Astrocyte (in vitro differentiated cells and primary cell): ENCODE measurements at regions not wholly inside any gene's neighbourhood (a gene's known extent, or its start where the extent isn't known, plus 50 kb on each side); places are given as distances from the start of the nearest gene placed in this dataset.

ENCODE experiments used
- DNase-seq: peaks from one replicate; pipeline ENCODE4 v3.0.0-alpha.2; 2010; ENCODE audit warnings: low read depth
- FAIRE-seq: peaks from 2 replicates; lab custom pipeline; 2011; peaks lifted over from hg19 to GRCh38; lab: Jason Lieb, UNC
- H2AFZ ChIP-seq: 2 replicates; pipeline ENCODE4 v1.6.0; 2012; ENCODE audit warnings: low read depth, low read length, inconsistent platforms
- H3K27ac ChIP-seq: 2 replicates; pipeline ENCODE4 v1.5.1; 2011; ENCODE audit warnings: low read depth, low read length, inconsistent platforms
- H3K27me3 ChIP-seq: 2 replicates; pipeline ENCODE4 v1.6.0; 2011; ENCODE audit warnings: low read length, inconsistent platforms; ENCODE audit not compliant: insufficient read depth
- H3K36me3 ChIP-seq: 2 replicates; pipeline ENCODE4 v1.5.1; 2011; ENCODE audit warnings: low read length, inconsistent platforms; ENCODE audit not compliant: insufficient read depth
- H3K4me1 ChIP-seq: 2 replicates; pipeline ENCODE4 v1.5.1; 2011; ENCODE audit warnings: low read length, inconsistent platforms; ENCODE audit not compliant: insufficient read depth
- H3K4me2 ChIP-seq: 2 replicates; pipeline ENCODE4 v1.6.0; 2012; ENCODE audit warnings: low read length, inconsistent platforms
- H3K4me3 ChIP-seq: 2 replicates; pipeline ENCODE4 v1.5.1; 2011; ENCODE audit warnings: low read depth, mild to moderate bottlenecking, low read length, inconsistent platforms; ENCODE audit not compliant: insufficient read depth
- H3K79me2 ChIP-seq: 2 replicates; pipeline ENCODE4 v1.6.0; 2012; ENCODE audit warnings: mild to moderate bottlenecking, low read length, inconsistent platforms; ENCODE audit not compliant: insufficient read depth
- H3K9ac ChIP-seq: 2 replicates; pipeline ENCODE4 v1.6.0; 2012; ENCODE audit warnings: mild to moderate bottlenecking, low read length, inconsistent platforms
- H3K9me3 ChIP-seq: 2 replicates; pipeline ENCODE4 v1.5.1; 2012; ENCODE audit warnings: low read depth, mild to moderate bottlenecking, low read length, inconsistent platforms; ENCODE audit not compliant: insufficient read depth
- H4K20me1 ChIP-seq: 2 replicates; pipeline ENCODE4 v1.6.0; 2012; ENCODE audit warnings: low read length, inconsistent platforms; ENCODE audit not compliant: insufficient read depth
- H3K27ac Mint-ChIP-seq: one replicate; pipeline ENCODE4 v1.8.0; 2021; ENCODE audit warnings: mild to moderate bottlenecking, mixed read lengths; ENCODE audit not compliant: unreplicated experiment
- H3K27me3 Mint-ChIP-seq: one replicate; pipeline ENCODE4 v1.8.0; 2021; ENCODE audit warnings: low read depth, mixed read lengths; ENCODE audit not compliant: unreplicated experiment
- H3K36me3 Mint-ChIP-seq: one replicate; pipeline ENCODE4 v1.8.0; 2021; ENCODE audit warnings: low read depth, mixed read lengths; ENCODE audit not compliant: unreplicated experiment
- H3K4me1 Mint-ChIP-seq: one replicate; pipeline ENCODE4 v1.8.0; 2021; ENCODE audit warnings: low read depth, mixed read lengths; ENCODE audit not compliant: unreplicated experiment
- H3K4me3 Mint-ChIP-seq: one replicate; pipeline ENCODE4 v1.8.0; 2021; ENCODE audit warnings: mild to moderate bottlenecking, moderate library complexity, mixed read lengths; ENCODE audit not compliant: unreplicated experiment
- H3K9me3 Mint-ChIP-seq: one replicate; pipeline ENCODE4 v1.8.0; 2021; ENCODE audit warnings: mild to moderate bottlenecking, mixed read lengths; ENCODE audit not compliant: unreplicated experiment
- CTCF ChIP-seq: IDR thresholded peaks from 2 replicates; pipeline ENCODE4 v1.5.1; 2011; ENCODE audit warnings: low read depth, mild to moderate bottlenecking, inconsistent platforms, low read length, moderate library complexity; ENCODE audit not compliant: insufficient read depth
- EZH2 ChIP-seq: IDR thresholded peaks from 2 replicates; pipeline ENCODE4 v1.6.1; 2012; ENCODE audit warnings: mild to moderate bottlenecking, low read length, inconsistent platforms; ENCODE audit not compliant: insufficient read depth

GRCh38 chr7:123338688-123339087 is 138.9 kb upstream of the SLC13A1 start:
- H3K27me3 ChIP-seq: no peaks in the 10 kb centered on the region
- Mint-ChIP-seq H3K4me1 (peaks cover 4% of the 10 kb centered on the region), H3K27ac (no peak overlapping the region), H3K27me3 (no peaks in the 10 kb centered on the region), H3K36me3 (no peaks in the 10 kb centered on the region), H3K4me3 (no peak overlapping the region), H3K9me3 (peaks cover 3% of the 10 kb centered on the region)
- no peaks in the 10 kb centered on the region for H3K4me1 ChIP-seq
- H4K20me1 ChIP-seq: no peaks in the 10 kb centered on the region
- H3K27ac ChIP-seq: no peak overlapping the region
- H3K9ac ChIP-seq: no peak overlapping the region
- no peak overlapping the region for H3K4me3 ChIP-seq
- no peak overlapping the region for H3K4me2 ChIP-seq
- no peaks in the 10 kb centered on the region for H3K79me2 ChIP-seq
- TF ChIP-seq EZH2 (no peak), CTCF (no peak)
- H3K36me3 ChIP-seq: no peaks in the 10 kb centered on the region
- H2AFZ ChIP-seq: no peak overlapping the region
- H3K9me3 ChIP-seq: no peaks in the 10 kb centered on the region
- DNase-seq: no peak
- no peak for FAIRE-seq

GRCh38 chr7:123329988-123330643 is 130.3 kb upstream of the SLC13A1 start:
- H3K36me3 Mint-ChIP-seq: no peaks in the 10 kb centered on the region
- Histone ChIP-seq H3K9me3 (no peaks in the 10 kb centered on the region), H3K27ac (no peak overlapping the region), H3K79me2 (no peaks in the 10 kb centered on the region), H3K4me1 (no peaks in the 10 kb centered on the region), H4K20me1 (no peaks in the 10 kb centered on the region), H3K27me3 (no peaks in the 10 kb centered on the region), H3K36me3 (no peaks in the 10 kb centered on the region), H3K4me3 (no peak overlapping the region), H3K9ac (no peak overlapping the region), H3K4me2 (no peak overlapping the region), H2AFZ (no peak overlapping the region)
- FAIRE-seq (no peak), DNase-seq (no peak)
- TF ChIP-seq EZH2 (no peak), CTCF (no peak)
- no peaks in the 10 kb centered on the region for H3K9me3 Mint-ChIP-seq
- H3K4me1 Mint-ChIP-seq: peaks cover 1% of the 10 kb centered on the region
- no peaks in the 10 kb centered on the region for H3K27me3 Mint-ChIP-seq
- H3K27ac Mint-ChIP-seq: peak overlapping the region; percentile 49
- no peak overlapping the region for H3K4me3 Mint-ChIP-seq

GRCh38 chr7:123327661-123328060 is 127.9 kb upstream of the SLC13A1 start:
- no peaks in the 10 kb centered on the region for H3K79me2 ChIP-seq
- H3K4me3 ChIP-seq: no peak overlapping the region
- H3K27ac ChIP-seq: no peak overlapping the region
- no peak overlapping the region for H3K4me2 ChIP-seq
- Mint-ChIP-seq H3K4me3 (no peak overlapping the region), H3K36me3 (no peaks in the 10 kb centered on the region), H3K9me3 (peaks cover 6% of the 10 kb centered on the region), H3K27me3 (no peaks in the 10 kb centered on the region), H3K27ac (no peak overlapping the region), H3K4me1 (peaks cover 1% of the 10 kb centered on the region)
- no peaks in the 10 kb centered on the region for H4K20me1 ChIP-seq
- FAIRE-seq (no peak), DNase-seq (no peak)
- H3K36me3 ChIP-seq: no peaks in the 10 kb centered on the region
- no peaks in the 10 kb centered on the region for H3K4me1 ChIP-seq
- TF ChIP-seq EZH2: no peak
- H3K9me3 ChIP-seq: no peaks in the 10 kb centered on the region
- H3K9ac ChIP-seq: no peak overlapping the region
- H3K27me3 ChIP-seq: no peaks in the 10 kb centered on the region
- H2AFZ ChIP-seq: no peak overlapping the region
